Brain microvascular endothelial cell (primary cell): ENCODE measurements at regions not wholly inside any gene's neighbourhood (a gene's known extent, or its start where the extent isn't known, plus 50 kb on each side); places are given as distances from the start of the nearest gene placed in this dataset.

ENCODE experiments used
- DNase-seq: peaks from one replicate; pipeline ENCODE4 v3.0.0-alpha.2; 2020
- H3K27ac ChIP-seq: fragments of 250-450 bp; sonication (Bioruptor Pico); 2 replicates; pipeline ENCODE4 v1.5.1; 2020; ENCODE audit warnings: mild to moderate bottlenecking, moderate library complexity
- H3K27me3 ChIP-seq: fragments of 250-450 bp; sonication (Bioruptor Pico); replicated peaks from 2 replicates; pipeline ENCODE4 v1.5.1; 2020; ENCODE audit warnings: mild to moderate bottlenecking
- H3K36me3 ChIP-seq: fragments of 250-450 bp; sonication (Bioruptor Pico); replicated peaks from 2 replicates; pipeline ENCODE4 v1.5.1; 2020; ENCODE audit warnings: mild to moderate bottlenecking
- H3K4me3 ChIP-seq: 2 replicates; pipeline ENCODE4 v1.5.1; 2011; ENCODE audit warnings: low read depth, mild to moderate bottlenecking, control low read depth, low read length, moderate library complexity
- CTCF ChIP-seq: IDR thresholded peaks from 2 replicates; pipeline ENCODE4 v1.5.1; 2011; ENCODE audit warnings: low read depth, mild to moderate bottlenecking, moderate library complexity, low read length, control low read depth, inconsistent platforms; ENCODE audit errors: missing control alignments
- in situ Hi-C: cut with HindIII; loops from 2 replicates; pipeline ENCODE4 v1.10.0; 2017; ENCODE audit warnings: low sequenced_read_pairs, low pct_ligation_motif_present

- in situ Hi-C loops: no loop called here
- H3K4me3 ChIP-seq: no peak overlapping the region
- DNase-seq: no peak
- H3K27me3 ChIP-seq: no peaks in the 10 kb centered on the region
- TF ChIP-seq CTCF: no peak
- no peak overlapping the region for H3K27ac ChIP-seq
- H3K36me3 ChIP-seq: no peaks in the 10 kb centered on the region
Measured at GRCh38 chr2:126832757-126833156, 65.9 kb upstream of the TEX51 start.

GRCh38 chr2:126834006-126834659 lies 64.6 kb upstream of the TEX51 start:
- Histone ChIP-seq H3K27ac (no peak overlapping the region), H3K4me3 (no peak overlapping the region), H3K36me3 (no peaks in the 10 kb centered on the region), H3K27me3 (no peaks in the 10 kb centered on the region)
- in situ Hi-C loops: no loop called here
- DNase-seq: no peak
- no peak for TF ChIP-seq CTCF

GRCh38 chr2:126835261-126835660 lies 63.4 kb upstream of the TEX51 start:
- TF ChIP-seq CTCF: no peak
- DNase-seq: no peak
- Histone ChIP-seq H3K4me3 (no peak overlapping the region), H3K36me3 (no peaks in the 10 kb centered on the region), H3K27me3 (no peaks in the 10 kb centered on the region), H3K27ac (no peak overlapping the region)
- in situ Hi-C loops: no loop called here

GRCh38 chr2:126835831-126836230 lies 62.9 kb upstream of the TEX51 start:
- Histone ChIP-seq H3K36me3 (no peaks in the 10 kb centered on the region), H3K4me3 (no peak overlapping the region), H3K27ac (no peak overlapping the region), H3K27me3 (no peaks in the 10 kb centered on the region)
- DNase-seq: no peak
- in situ Hi-C loops: no loop called here
- TF ChIP-seq CTCF: no peak

GRCh38 chr2:126836761-126837679 lies 61.7 kb upstream of the TEX51 start:
- in situ Hi-C loops: no loop called here
- no peak overlapping the region for H3K27ac ChIP-seq
- no peaks in the 10 kb centered on the region for H3K27me3 ChIP-seq
- no peaks in the 10 kb centered on the region for H3K36me3 ChIP-seq
- DNase-seq: no peak
- TF ChIP-seq CTCF: no peak
- H3K4me3 ChIP-seq: no peak overlapping the region
